Mammary epithelial cell (primary cell): ENCODE measurements at regions not wholly inside any gene's neighbourhood (a gene's known extent, or its start where the extent isn't known, plus 50 kb on each side); places are given as distances from the start of the nearest gene placed in this dataset.

Experiments
- EZH2 ChIP-seq: IDR thresholded peaks from 2 replicates; pipeline ENCODE4 v1.6.1; 2012; ENCODE audit warnings: low read length, inconsistent platforms, borderline replicate concordance
- TF ChIP-seq, protein P1 (sequence below), 2 donors: IDR thresholded peaks in 1 of 2; conservative IDR thresholded peaks in 1 of 2; 2 replicates each; pipeline ENCODE4 v1.5.1; 2011 to 2012; ENCODE audit warnings: inconsistent platforms in 2 of 2, low read length in 2 of 2, mild to moderate bottlenecking in 2 of 2, control low read depth in 1 of 2, low read depth in 1 of 2; ENCODE audit not compliant: insufficient read depth in 1 of 2; ENCODE audit errors: extremely low read depth in 1 of 2

DNA sequence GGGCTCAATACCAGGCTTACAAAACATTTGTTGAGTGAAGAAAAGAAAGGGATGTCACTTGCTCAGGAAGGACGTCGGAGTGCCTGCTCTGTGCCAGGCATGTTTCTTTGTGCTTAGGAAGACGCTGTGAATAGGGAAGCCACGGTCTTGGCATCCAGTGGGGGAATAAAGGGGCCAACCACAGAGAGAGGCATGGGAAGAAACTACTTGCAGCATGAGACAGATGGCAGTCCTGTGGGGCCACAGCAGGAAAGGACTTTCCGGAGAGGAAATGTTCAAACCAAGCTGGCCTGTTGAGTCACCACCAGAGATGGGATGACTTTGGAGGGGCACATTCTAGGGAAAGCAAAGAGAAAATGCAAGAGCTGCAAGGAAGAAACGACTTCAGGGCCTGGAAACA lies 173.2 kb downstream of the CDH26 start:
- TF ChIP-seq, protein P1, sequence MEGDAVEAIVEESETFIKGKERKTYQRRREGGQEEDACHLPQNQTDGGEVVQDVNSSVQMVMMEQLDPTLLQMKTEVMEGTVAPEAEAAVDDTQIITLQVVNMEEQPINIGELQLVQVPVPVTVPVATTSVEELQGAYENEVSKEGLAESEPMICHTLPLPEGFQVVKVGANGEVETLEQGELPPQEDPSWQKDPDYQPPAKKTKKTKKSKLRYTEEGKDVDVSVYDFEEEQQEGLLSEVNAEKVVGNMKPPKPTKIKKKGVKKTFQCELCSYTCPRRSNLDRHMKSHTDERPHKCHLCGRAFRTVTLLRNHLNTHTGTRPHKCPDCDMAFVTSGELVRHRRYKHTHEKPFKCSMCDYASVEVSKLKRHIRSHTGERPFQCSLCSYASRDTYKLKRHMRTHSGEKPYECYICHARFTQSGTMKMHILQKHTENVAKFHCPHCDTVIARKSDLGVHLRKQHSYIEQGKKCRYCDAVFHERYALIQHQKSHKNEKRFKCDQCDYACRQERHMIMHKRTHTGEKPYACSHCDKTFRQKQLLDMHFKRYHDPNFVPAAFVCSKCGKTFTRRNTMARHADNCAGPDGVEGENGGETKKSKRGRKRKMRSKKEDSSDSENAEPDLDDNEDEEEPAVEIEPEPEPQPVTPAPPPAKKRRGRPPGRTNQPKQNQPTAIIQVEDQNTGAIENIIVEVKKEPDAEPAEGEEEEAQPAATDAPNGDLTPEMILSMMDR (conservative IDR thresholded peaks at IDR 0.05 in 1 of 2, IDR thresholded peaks at IDR 0.05 in 1 of 2; ENCODE audit: extremely low read depth in 1 of 2, insufficient read depth in 1 of 2, low read depth in 1 of 2, low read length in 2 of 2), result no peak
- no peak for TF ChIP-seq EZH2
